ENCODE measurements at regions not wholly inside any gene's neighbourhood (a gene's known extent, or its start where the extent isn't known, plus 50 kb on each side); places are given as distances from the start of the nearest gene placed in this dataset.

GRCh38 chr5:1724822-1725602 lies 74.6 kb downstream of the MRPL36 start:
- H3K9me3 Mint-ChIP-seq = peaks cover 0 to 13% (median 6%) of the 10 kb centered on the region in 8 donors
- no peaks in the 10 kb centered on the region for H3K4me1 ChIP-seq (ENCODE audit: insufficient read depth, low read length)
- no peak overlapping the region for H3K4me3 ChIP-seq (ENCODE audit: low read length in 2 of 2)
- H3K27me3 Mint-ChIP-seq = peaks cover 0 to 1% of the 10 kb centered on the region in 2 donors
- peaks cover 2 to 8% of the 10 kb centered on the region in 2 donors for H3K36me3 Mint-ChIP-seq
- H3K36me3 ChIP-seq (ENCODE audit: insufficient read depth, low read length) = no peaks in the 10 kb centered on the region
- DNase-seq = peak in 3 of 5 donors; percentile 17 to 24 (median 20)
- CTCF ChIA-PET (ENCODE audit: partially characterized antibody) = no interaction called here
- peak overlapping the region; percentile 71 to 87 (median 78) for H3K4me3 Mint-ChIP-seq
- intact Hi-C loops (cut with micrococcal nuclease) = no loop called here
- H3K9me3 ChIP-seq (ENCODE audit: control insufficient read depth in 1 of 2, low read length in 2 of 2) = no peaks in the 10 kb centered on the region
- H3K4me1 Mint-ChIP-seq = peaks cover 0 to 6% (median under 1%) of the 10 kb centered on the region in 4 donors
- no peak overlapping the region for H3K27ac ChIP-seq (ENCODE audit: low read depth, low read length)
- H3K27ac Mint-ChIP-seq = peak overlapping the region in 3 of 7 donors; percentile 31 to 36 (median 35)
- H3K27me3 ChIP-seq (ENCODE audit: insufficient read depth, low read length) = no peaks in the 10 kb centered on the region
- POLR2A ChIA-PET (ENCODE audit: partially characterized antibody) = no interaction called here

- H3K4me3 ChIP-seq (ENCODE audit: low read length in 2 of 2) = no peak overlapping the region
- H3K4me3 Mint-ChIP-seq = peak overlapping the region; percentile 71 to 87 (median 78)
- H3K27me3 ChIP-seq (ENCODE audit: insufficient read depth, low read length) = no peaks in the 10 kb centered on the region
- H3K9me3 Mint-ChIP-seq = peaks cover 2 to 21% (median 12%) of the 10 kb centered on the region in 8 donors
- no peak for DNase-seq
- ChIA-PET POLR2A (ENCODE audit: partially characterized antibody) (no interaction called here), CTCF (ENCODE audit: partially characterized antibody) (no interaction called here)
- no peaks in the 10 kb centered on the region for H3K36me3 ChIP-seq (ENCODE audit: insufficient read depth, low read length)
- peaks cover 0 to 1% of the 10 kb centered on the region in 2 donors for H3K27me3 Mint-ChIP-seq
- H3K9me3 ChIP-seq (ENCODE audit: control insufficient read depth in 1 of 2, low read length in 2 of 2) = peaks cover 0 to 5% of the 10 kb centered on the region in 2 donors
- H3K4me1 Mint-ChIP-seq = peaks cover 0 to 6% (median under 1%) of the 10 kb centered on the region in 4 donors
- no peaks in the 10 kb centered on the region for H3K4me1 ChIP-seq (ENCODE audit: insufficient read depth, low read length)
- peak overlapping the region in 1 of 7 donors; percentile 24 for H3K27ac Mint-ChIP-seq
- intact Hi-C loops (cut with micrococcal nuclease) = no loop called here
- H3K36me3 Mint-ChIP-seq = peaks cover 2 to 8% of the 10 kb centered on the region in 2 donors
- no peak overlapping the region for H3K27ac ChIP-seq (ENCODE audit: low read depth, low read length)
Observed at GRCh38 chr5:1723957-1724821, 75.4 kb downstream of the MRPL36 start.

GRCh38 chr5:1723476-1723875 lies 76.2 kb downstream of the MRPL36 start:
- POLR2A ChIA-PET (ENCODE audit: partially characterized antibody) = no interaction called here
- Histone ChIP-seq H3K4me1 (ENCODE audit: insufficient read depth, low read length) (no peaks in the 10 kb centered on the region), H3K36me3 (ENCODE audit: insufficient read depth, low read length) (no peaks in the 10 kb centered on the region), H3K27ac (ENCODE audit: low read depth, low read length) (no peak overlapping the region), H3K9me3 (ENCODE audit: control insufficient read depth in 1 of 2, low read length in 2 of 2) (peaks cover 0 to 5% of the 10 kb centered on the region in 2 donors), H3K4me3 (ENCODE audit: low read length in 2 of 2) (no peak overlapping the region), H3K27me3 (ENCODE audit: insufficient read depth, low read length) (no peaks in the 10 kb centered on the region)
- CTCF ChIA-PET (ENCODE audit: partially characterized antibody) = no interaction called here
- Mint-ChIP-seq H3K36me3 (peaks cover 6 to 13% of the 10 kb centered on the region in 2 donors), H3K27me3 (peaks cover 0 to 1% of the 10 kb centered on the region in 2 donors), H3K4me1 (peaks cover 0 to 6% (median under 1%) of the 10 kb centered on the region in 4 donors), H3K9me3 (peaks cover 2 to 28% (median 18%) of the 10 kb centered on the region in 8 donors), H3K27ac (no peak overlapping the region), H3K4me3 (peak overlapping the region in 1 of 8 donors; percentile 30)
- DNase-seq = no peak
- intact Hi-C loops (cut with micrococcal nuclease) = no loop called here

- H3K27me3 ChIP-seq (ENCODE audit: insufficient read depth, low read length) = no peaks in the 10 kb centered on the region
- POLR2A ChIA-PET (ENCODE audit: partially characterized antibody) = no interaction called here
- H3K4me1 ChIP-seq (ENCODE audit: insufficient read depth, low read length) = no peaks in the 10 kb centered on the region
- H3K9me3 ChIP-seq (ENCODE audit: control insufficient read depth in 1 of 2, low read length in 2 of 2) = peaks cover 0 to 5% of the 10 kb centered on the region in 2 donors
- Mint-ChIP-seq H3K27ac (no peak overlapping the region), H3K4me1 (peaks cover 0 to 6% (median under 1%) of the 10 kb centered on the region in 4 donors), H3K36me3 (peaks cover 7 to 13% of the 10 kb centered on the region in 2 donors), H3K27me3 (no peaks in the 10 kb centered on the region), H3K4me3 (no peak overlapping the region), H3K9me3 (peaks cover 2 to 34% (median 23%) of the 10 kb centered on the region in 8 donors)
- no peak overlapping the region for H3K27ac ChIP-seq (ENCODE audit: low read depth, low read length)
- CTCF ChIA-PET (ENCODE audit: partially characterized antibody) = no interaction called here
- no peaks in the 10 kb centered on the region for H3K36me3 ChIP-seq (ENCODE audit: insufficient read depth, low read length)
- no peak overlapping the region for H3K4me3 ChIP-seq (ENCODE audit: low read length in 2 of 2)
- intact Hi-C loops (cut with micrococcal nuclease) = no loop called here
- no peak for DNase-seq
Observed at GRCh38 chr5:1722877-1723276, 76.8 kb downstream of the MRPL36 start.

- Mint-ChIP-seq H3K27ac (no peak overlapping the region), H3K9me3 (peaks cover 2 to 42% (median 27%) of the 10 kb centered on the region in 8 donors), H3K4me1 (peaks cover 0 to 4% (median under 1%) of the 10 kb centered on the region in 4 donors), H3K36me3 (peaks cover 7 to 13% of the 10 kb centered on the region in 2 donors), H3K27me3 (no peaks in the 10 kb centered on the region), H3K4me3 (peak overlapping the region in 1 of 8 donors; percentile 7)
- ChIA-PET CTCF (ENCODE audit: partially characterized antibody) (no interaction called here), POLR2A (ENCODE audit: partially characterized antibody) (no interaction called here)
- H3K36me3 ChIP-seq (ENCODE audit: insufficient read depth, low read length) = no peaks in the 10 kb centered on the region
- no peak overlapping the region for H3K27ac ChIP-seq (ENCODE audit: low read depth, low read length)
- no peaks in the 10 kb centered on the region for H3K27me3 ChIP-seq (ENCODE audit: insufficient read depth, low read length)
- DNase-seq = no peak
- no peak overlapping the region for H3K4me3 ChIP-seq (ENCODE audit: low read length in 2 of 2)
- H3K9me3 ChIP-seq (ENCODE audit: control insufficient read depth in 1 of 2, low read length in 2 of 2) = peaks cover 0 to 5% of the 10 kb centered on the region in 2 donors
- intact Hi-C loops (cut with micrococcal nuclease) = no loop called here
- no peaks in the 10 kb centered on the region for H3K4me1 ChIP-seq (ENCODE audit: insufficient read depth, low read length)
Observed at GRCh38 chr5:1720396-1721110, 79.1 kb downstream of the MRPL36 start.

GRCh38 chr5:1719860-1720259 lies 79.8 kb downstream of the MRPL36 start:
- H3K27ac ChIP-seq (ENCODE audit: low read depth, low read length) = no peak overlapping the region
- peaks cover 0 to 3% (median 0%) of the 10 kb centered on the region in 4 donors for H3K4me1 Mint-ChIP-seq

More at GRCh38 chr5:1719860-1720259, 79.8 kb downstream of the MRPL36 start:
- no peaks in the 10 kb centered on the region for H3K27me3 Mint-ChIP-seq
- peaks cover 7 to 13% of the 10 kb centered on the region in 2 donors for H3K36me3 Mint-ChIP-seq
- Histone ChIP-seq H3K36me3 (ENCODE audit: insufficient read depth, low read length) (no peaks in the 10 kb centered on the region), H3K4me1 (ENCODE audit: insufficient read depth, low read length) (no peaks in the 10 kb centered on the region), H3K4me3 (ENCODE audit: low read length in 2 of 2) (no peak overlapping the region), H3K27me3 (ENCODE audit: insufficient read depth, low read length) (no peaks in the 10 kb centered on the region), H3K9me3 (ENCODE audit: control insufficient read depth in 1 of 2, low read length in 2 of 2) (peaks cover 0 to 5% of the 10 kb centered on the region in 2 donors)
- H3K9me3 Mint-ChIP-seq = peaks cover 2 to 42% (median 27%) of the 10 kb centered on the region in 8 donors
- POLR2A ChIA-PET (ENCODE audit: partially characterized antibody) = no interaction called here
- no peak for DNase-seq
- H3K4me3 Mint-ChIP-seq = no peak overlapping the region
- no peak overlapping the region for H3K27ac Mint-ChIP-seq
- CTCF ChIA-PET (ENCODE audit: partially characterized antibody) = no interaction called here
- intact Hi-C loops (cut with micrococcal nuclease) = no loop called here

Measured in CD4-positive, alpha-beta memory T cell (primary cell).